ENCODE measurements at regions not wholly inside any gene's neighbourhood (a gene's known extent, or its start where the extent isn't known, plus 50 kb on each side); places are given as distances from the start of the nearest gene placed in this dataset.
"Not testable (repeated sequence)": the region's sequence is repeated elsewhere in the genome, so short reads cannot be mapped to it uniquely, and the experiment has no call there.

DNA sequence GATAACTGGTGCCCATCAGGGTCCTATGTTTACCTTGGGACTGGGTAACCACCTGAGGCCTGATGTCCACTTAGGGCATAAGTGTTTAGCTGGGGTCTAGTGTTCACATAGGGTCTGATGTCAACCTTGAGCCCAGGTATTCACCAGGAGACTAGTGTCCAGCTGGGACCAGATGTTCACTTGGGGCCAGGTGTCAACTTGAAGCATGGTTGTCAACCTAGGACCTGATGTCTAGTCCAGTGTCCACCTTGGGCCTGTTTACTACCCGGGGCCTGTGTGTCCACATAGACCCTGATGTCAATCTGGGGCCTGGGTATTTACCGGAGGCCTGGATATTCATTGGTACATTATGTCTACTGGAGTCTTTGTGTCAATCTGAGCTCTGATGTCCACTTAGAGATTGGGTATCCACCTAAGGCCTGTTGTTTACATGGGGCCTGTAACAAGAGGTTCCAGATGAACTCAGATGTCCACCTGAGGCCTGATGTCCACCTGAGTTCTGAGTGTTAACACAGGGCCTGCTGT is 1491.2 kb upstream of the TPTE start:
- TF ChIP-seq, protein P1, sequence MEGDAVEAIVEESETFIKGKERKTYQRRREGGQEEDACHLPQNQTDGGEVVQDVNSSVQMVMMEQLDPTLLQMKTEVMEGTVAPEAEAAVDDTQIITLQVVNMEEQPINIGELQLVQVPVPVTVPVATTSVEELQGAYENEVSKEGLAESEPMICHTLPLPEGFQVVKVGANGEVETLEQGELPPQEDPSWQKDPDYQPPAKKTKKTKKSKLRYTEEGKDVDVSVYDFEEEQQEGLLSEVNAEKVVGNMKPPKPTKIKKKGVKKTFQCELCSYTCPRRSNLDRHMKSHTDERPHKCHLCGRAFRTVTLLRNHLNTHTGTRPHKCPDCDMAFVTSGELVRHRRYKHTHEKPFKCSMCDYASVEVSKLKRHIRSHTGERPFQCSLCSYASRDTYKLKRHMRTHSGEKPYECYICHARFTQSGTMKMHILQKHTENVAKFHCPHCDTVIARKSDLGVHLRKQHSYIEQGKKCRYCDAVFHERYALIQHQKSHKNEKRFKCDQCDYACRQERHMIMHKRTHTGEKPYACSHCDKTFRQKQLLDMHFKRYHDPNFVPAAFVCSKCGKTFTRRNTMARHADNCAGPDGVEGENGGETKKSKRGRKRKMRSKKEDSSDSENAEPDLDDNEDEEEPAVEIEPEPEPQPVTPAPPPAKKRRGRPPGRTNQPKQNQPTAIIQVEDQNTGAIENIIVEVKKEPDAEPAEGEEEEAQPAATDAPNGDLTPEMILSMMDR (IDR thresholded peaks at IDR 0.05; ENCODE audit: low read depth, low read length, missing input control) = not testable (repeated sequence)
- not testable (repeated sequence) for TF ChIP-seq GABPA (IDR thresholded peaks at IDR 0.05 in 1 of 2, conservative IDR thresholded peaks at IDR 0.05 in 1 of 2); RXRA (IDR thresholded peaks at IDR 0.05); JUND (IDR thresholded peaks at IDR 0.05); EGR1 (IDR thresholded peaks at IDR 0.05; ENCODE audit: low read depth in 2 of 2); RAD21 (IDR thresholded peaks at IDR 0.05); HNF4G (IDR thresholded peaks at IDR 0.05); HNF4A (conservative IDR thresholded peaks at IDR 0.05); SP1 (IDR thresholded peaks at IDR 0.05)
- TF ChIP-seq, protein P2, sequence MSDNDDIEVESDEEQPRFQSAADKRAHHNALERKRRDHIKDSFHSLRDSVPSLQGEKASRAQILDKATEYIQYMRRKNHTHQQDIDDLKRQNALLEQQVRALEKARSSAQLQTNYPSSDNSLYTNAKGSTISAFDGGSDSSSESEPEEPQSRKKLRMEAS (IDR thresholded peaks at IDR 0.05) = not testable (repeated sequence)
- TF ChIP-seq, protein P3, sequence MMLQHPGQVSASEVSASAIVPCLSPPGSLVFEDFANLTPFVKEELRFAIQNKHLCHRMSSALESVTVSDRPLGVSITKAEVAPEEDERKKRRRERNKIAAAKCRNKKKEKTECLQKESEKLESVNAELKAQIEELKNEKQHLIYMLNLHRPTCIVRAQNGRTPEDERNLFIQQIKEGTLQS (IDR thresholded peaks at IDR 0.05) = not testable (repeated sequence)
- TF ChIP-seq, protein P4, sequence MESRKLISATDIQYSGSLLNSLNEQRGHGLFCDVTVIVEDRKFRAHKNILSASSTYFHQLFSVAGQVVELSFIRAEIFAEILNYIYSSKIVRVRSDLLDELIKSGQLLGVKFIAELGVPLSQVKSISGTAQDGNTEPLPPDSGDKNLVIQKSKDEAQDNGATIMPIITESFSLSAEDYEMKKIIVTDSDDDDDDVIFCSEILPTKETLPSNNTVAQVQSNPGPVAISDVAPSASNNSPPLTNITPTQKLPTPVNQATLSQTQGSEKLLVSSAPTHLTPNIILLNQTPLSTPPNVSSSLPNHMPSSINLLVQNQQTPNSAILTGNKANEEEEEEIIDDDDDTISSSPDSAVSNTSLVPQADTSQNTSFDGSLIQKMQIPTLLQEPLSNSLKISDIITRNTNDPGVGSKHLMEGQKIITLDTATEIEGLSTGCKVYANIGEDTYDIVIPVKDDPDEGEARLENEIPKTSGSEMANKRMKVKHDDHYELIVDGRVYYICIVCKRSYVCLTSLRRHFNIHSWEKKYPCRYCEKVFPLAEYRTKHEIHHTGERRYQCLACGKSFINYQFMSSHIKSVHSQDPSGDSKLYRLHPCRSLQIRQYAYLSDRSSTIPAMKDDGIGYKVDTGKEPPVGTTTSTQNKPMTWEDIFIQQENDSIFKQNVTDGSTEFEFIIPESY (IDR thresholded peaks at IDR 0.05) = not testable (repeated sequence)
